ENCODE measurements at regions not wholly inside any gene's neighbourhood (a gene's known extent, or its start where the extent isn't known, plus 50 kb on each side); places are given as distances from the start of the nearest gene placed in this dataset.
"Not testable (repeated sequence)": the region's sequence is repeated elsewhere in the genome, so short reads cannot be mapped to it uniquely, and the experiment has no call there.

DNA sequence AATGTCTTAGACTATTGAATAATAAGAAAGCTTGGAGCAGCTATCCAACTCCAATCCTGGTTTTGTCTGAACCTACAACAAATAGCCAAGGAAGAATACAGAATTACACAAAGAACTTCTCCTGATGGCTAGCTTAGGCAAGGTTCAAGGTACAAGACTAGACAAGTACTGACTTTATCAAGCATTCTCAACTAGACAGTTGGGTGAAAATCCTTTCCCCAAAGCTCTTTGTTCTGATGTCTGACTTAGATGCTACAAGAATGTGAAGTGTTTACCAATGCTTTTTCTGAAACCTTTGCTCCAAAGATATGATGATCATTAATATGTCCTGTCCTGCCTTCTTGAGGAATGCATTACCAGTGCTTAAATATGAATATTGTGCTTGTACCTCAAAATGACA, 113.8 kb downstream of the ANXA2 start:
- DNase-seq, result no peak

DNA sequence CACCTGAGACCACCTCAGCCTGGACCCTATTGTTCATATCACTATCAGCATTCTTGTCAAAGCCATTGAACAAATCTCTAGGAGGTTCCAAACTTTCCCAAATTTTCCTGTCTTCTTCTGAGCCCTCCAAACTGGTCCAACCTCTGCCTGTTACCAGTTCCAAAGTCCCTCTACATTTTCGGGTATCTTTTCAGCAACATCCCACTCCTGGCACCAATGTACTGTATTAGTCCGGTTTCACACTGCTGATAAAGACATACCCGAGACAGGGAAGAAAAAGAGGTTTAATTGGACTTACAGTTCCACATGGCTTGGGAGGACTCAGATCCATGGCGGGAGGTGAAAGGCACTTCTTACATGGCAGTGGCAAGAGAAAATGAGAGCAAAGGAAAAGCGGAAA, 101.9 kb downstream of the ANXA2 start:
- DNase-seq, result not testable (repeated sequence)

- DNase-seq, result no peak
Observed at GRCh38 chr15:60297047-60297446, 100.7 kb downstream of the ANXA2 start.
